Head of caudate nucleus (tissue), 42 donors: ENCODE measurements at regions not wholly inside any gene's neighbourhood (a gene's known extent, or its start where the extent isn't known, plus 50 kb on each side); places are given as distances from the start of the nearest gene placed in this dataset.
"Not testable (repeated sequence)": the region's sequence is repeated elsewhere in the genome, so short reads cannot be mapped to it uniquely, and the experiment has no call there.

ENCODE experiments used
- DNase-seq, 42 donors: peaks; one replicate each; pipeline versions ENCODE4 v3.0.0 to v3.0.0-alpha.2; 2020 to 2021; ENCODE audit warnings: mixed read lengths in 7 of 42
- intact Hi-C: fragments of 100-400 bp; cut with DNase I; formaldehyde crosslinking; loops from one replicate; pipeline ENCODE4 v1.15.0; 2022

- DNase-seq, intact Hi-C loops: not testable (repeated sequence)
Observed at GRCh38 chr17:26936645-26937044, 357.3 kb upstream of the WSB1 start.

- DNase-seq, intact Hi-C loops: not testable (repeated sequence)
Observed at GRCh38 chr17:26937750-26938322, 356.1 kb upstream of the WSB1 start.

GRCh38 chr17:26939755-26940154, 354.2 kb upstream of the WSB1 start:
- intact Hi-C loops, DNase-seq: not testable (repeated sequence)

GRCh38 chr17:26940587-26940986, 353.3 kb upstream of the WSB1 start:
- DNase-seq, intact Hi-C loops: not testable (repeated sequence)

DNA sequence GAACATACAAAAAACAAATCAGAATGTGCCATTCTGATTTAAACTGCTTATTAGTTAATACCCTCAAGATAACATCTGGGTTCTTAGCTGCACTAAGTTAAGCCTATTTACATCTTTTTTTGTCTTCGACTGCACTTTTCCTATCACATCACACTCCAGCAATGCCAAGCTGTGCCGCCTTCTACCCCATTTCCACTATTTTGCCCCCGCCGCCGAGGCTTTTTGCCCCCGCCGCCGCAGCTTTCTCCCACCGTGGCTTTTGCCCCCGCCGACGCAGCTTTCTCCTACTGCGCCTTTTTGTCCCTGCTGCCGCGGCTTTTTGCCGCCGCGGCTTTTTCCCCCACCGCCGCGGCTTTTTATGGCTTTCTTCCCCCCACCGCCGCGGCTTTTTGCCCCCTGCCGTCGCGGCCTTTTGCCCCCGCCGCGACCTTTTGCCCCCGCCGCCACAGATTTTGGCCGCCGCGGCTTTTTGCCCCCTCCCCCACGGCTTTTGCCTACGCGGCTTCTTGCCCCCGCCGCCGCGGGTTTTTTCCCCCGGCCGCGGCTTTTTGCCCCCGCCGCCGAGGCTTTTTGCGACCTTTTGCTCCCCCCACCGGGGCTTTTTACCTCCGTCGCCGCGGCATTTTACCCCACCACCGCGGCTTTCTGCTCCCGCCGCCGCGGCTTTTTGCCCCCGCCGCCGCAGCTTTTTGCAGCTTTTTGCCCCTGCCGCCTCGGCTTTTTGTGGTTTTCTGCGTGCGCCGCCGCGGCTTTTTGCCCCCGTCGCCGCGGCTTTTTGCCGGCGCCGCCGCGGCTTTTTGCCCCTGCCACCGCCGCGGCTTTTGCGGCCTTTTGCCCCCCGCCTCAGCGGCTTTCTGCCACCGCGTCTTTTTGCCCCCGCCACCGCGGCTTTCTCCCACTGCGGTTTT, 331.4 kb upstream of the WSB1 start:
- DNase-seq, result no peak
- intact Hi-C loops, result no loop called here

GRCh38 chr17:26963163-26963503, 330.8 kb upstream of the WSB1 start:
- intact Hi-C loops, result no loop called here
- no peak for DNase-seq

DNA sequence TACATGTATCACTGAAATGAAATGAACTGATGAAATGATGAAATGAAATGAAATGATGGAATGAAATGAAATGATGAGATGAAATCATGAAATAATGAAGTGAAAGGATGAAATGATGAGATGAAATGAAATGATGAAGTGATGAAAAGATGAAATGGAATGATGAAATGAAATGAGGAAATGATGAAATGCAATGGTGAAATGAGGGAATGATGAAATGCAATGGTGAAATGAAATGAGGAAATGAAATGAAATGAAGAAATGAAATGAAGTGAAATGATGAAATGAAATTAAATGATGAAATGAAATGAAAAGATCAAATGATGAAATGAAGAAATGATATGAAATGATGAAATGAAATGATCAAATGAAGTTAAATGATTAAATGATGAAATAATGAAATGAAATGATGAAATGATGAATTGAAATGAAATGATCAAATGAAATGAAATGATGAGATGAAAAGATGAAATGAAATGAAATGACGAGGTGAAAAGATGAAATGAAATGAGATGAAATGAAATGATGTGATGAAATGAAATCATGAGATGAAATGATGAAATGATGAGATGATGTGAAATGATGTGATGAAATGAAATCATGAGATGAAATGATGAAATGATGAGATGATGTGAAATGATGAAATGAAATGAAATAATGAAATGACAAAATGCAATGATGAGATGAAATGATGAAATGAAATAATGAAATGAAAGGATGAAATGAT, 327.9 kb upstream of the WSB1 start:
- DNase-seq, intact Hi-C loops: not testable (repeated sequence)

DNA sequence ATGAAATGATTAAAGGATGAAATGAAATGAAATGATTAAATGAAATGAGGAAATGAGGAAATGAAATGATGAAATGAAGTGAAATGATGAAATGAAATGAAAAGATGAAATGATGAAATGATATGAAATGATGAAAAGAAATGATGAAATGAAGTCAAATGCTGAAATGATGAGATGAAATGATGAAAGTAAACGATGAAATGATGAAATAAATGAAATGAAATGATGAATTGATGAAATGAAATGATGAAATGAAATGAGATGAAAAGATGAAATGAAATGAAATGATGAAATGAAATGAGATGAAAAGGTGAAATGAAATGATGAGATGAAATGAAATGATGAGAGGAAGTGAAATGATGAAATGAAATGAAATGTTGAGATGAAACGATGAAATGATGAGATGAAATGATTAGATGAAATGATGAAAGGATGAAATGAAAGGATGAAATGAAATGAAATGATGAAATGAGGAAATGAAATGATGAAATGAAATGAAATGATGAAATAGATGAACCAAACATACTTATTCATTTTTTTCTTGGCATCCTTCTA, 327.2 kb upstream of the WSB1 start:
- intact Hi-C loops, DNase-seq: not testable (repeated sequence)

DNA sequence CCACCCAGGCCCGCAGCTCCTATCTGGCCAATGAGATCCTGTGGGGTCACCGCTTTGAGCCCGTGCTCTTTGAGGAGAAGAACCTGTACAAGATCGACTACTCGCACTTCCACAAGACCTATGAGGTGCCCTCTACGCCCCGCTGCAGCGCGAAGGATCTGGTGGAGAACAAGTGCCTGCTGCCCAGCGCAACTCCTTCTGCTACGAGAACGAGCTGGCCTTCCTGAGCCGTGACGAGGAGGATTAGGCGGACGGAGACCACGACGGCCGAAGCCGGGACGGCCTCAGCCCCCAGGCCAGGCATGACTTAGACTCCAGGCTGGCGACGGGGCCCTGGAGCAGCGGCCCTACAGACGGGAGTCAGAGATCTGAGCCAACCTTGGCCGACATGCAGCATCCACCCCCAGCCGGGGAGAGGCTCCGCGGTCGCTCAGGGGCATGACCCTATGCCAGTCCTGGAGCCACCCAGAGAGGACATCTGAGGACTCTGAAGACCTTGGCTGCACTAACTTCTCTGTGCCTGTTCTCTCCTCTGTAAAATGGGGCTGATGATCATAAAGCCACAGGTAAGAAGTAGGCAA, 312.0 kb upstream of the WSB1 start:
- intact Hi-C loops, DNase-seq: not testable (repeated sequence)

DNA sequence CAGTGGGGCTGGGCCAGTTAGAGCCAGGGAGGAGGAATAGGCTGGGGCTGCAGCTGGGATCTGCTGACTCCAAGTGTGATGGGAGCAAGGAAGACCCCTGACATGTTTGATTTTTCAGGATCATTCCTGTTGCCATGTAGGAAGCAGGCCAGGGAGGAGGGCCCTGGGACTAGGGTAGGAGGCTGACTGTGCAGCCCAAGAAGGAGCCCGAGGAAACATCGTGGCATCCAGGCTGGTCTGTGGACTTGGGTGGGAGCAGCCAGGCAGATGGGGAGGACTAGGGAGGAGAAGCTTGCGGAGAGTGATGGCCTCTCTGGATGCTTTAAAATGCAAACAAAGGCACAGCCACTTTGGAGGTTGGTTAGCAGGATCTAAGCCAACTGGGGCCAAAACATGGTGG, 311.4 kb upstream of the WSB1 start:
- DNase-seq, intact Hi-C loops: not testable (repeated sequence)

DNA sequence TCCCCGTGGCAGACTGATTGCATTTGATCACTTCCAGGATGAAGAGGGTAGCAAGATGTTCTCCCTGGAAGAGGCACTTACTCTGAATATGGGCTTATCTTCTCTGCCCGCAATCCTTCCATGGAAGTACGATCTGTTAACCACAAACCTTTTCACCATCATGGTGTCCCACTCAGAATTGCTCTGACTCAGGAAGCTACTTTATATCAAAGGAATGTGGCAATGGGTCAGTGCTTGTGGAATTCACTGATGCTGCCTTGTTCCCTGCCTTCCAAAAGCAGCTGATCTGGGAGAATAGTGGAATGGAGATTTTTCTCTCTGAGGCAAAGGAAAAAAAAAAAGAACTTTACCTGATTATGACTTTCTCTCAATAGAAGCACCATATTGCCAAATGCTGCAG, 306.1 kb upstream of the WSB1 start:
- intact Hi-C loops, DNase-seq: not testable (repeated sequence)

DNA sequence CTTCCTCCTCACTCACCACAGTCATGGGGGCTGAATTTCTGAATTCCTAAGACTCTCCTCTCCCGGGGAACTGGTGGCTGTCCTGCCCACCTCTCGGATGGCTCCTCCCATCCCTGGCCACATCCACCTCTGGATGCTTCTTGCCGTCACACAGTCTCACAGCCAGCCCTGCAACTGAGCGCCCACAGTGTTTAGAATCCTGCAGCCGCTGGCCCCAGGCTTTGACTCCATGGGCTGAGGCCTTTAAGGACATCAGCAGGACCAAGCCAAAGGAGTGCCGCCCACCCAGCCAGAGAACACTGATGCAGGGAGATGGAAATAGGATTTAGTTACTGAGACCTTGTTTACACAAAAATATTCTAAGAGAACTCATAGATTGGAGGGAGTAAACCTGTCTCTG, 299.3 kb upstream of the WSB1 start:
- intact Hi-C loops, DNase-seq: not testable (repeated sequence)

- intact Hi-C loops, result not testable (repeated sequence)
Observed at GRCh38 chr17:26996146-26996916, 297.6 kb upstream of the WSB1 start.

DNA sequence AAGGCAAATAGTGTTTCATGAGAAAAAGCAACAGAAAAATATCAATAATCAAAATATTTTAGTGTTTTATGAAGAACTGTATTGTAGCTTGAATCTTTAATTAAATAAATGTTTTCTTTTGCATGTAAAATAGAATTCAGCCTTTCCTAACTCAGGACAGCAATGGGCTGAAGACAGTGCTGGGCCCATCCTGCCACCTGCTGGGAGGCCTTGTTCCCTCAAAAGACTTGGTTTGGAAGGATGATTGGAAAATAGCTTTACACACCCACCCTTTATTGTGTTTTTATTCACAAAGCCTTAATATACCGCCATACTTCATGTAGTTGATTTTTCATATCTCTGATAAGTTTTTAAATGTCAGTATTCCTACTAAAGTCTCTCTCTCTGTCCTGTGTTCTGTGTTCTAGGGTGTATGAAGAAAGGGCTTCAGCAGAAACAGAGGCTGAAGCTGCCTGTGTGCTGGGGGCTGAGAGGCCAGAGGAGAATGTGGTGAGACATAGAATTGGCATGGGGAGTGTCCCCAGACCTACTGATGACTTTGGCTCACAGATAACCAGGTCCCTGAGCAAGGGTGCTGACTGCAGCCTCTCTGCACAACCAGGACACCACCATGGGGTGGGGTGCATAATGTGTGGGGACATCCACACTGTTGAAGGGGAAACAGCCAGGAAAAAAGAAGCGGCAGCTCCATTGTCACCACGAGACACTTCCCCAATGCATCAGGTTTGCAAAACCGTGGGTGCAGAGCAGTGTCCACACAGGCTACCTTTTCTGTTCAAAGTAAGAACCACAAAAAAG, 286.0 kb upstream of the WSB1 start:
- intact Hi-C loops, DNase-seq: not testable (repeated sequence)

More at GRCh38 chr17:26996146-26996916, 297.6 kb upstream of the WSB1 start:
- DNase-seq, result not testable (repeated sequence)

GRCh38 chr17:27009087-27009486, 284.8 kb upstream of the WSB1 start:
- intact Hi-C loops, result no loop called here
- no peak for DNase-seq

GRCh38 chr17:27010138-27010537, 283.8 kb upstream of the WSB1 start:
- intact Hi-C loops, DNase-seq: not testable (repeated sequence)

DNA sequence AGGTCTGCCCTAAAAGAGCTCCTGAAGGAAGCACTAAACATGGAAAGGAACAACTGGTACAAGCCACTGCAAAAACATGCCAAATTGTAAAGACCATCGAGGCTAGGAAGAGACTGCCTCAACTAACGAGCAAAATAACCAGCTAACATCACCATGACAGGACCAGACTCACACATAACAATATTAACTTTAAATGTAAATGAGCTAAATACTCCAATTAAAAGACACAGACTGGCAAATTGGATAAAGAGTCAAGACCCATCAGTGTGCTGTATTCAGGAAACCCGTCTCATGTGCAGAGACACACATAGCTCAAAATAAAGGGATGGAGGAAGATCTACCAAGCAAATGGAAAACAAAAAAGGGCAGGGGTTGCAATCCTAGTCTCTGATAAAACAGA, 263.4 kb upstream of the WSB1 start:
- DNase-seq, intact Hi-C loops: not testable (repeated sequence)

- intact Hi-C loops, result no loop called here
- DNase-seq, result no peak
Observed at GRCh38 chr17:27038676-27039075, 255.2 kb upstream of the WSB1 start.
